ENCODE measurements at regions not wholly inside any gene's neighbourhood (a gene's known extent, or its start where the extent isn't known, plus 50 kb on each side); places are given as distances from the start of the nearest gene placed in this dataset.

DNA sequence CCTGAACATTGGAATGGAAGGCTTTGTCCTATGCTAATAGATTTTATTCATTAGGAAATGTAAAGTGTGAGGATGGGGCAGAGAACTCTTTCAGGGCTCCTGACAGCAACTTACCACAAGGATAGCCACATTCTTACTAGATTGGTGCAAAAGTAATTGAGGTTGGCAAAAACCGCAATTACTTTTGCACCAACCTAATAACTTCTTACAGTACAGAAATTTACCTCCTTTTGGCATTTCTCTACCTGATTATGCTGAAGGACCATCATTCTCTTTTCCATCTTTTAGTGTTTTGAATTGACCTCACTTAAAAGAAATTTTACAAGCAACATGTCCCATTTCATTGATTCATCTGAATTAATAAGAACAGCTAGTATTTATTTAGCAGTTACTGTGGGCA is 109.2 kb upstream of the AP1S2 start:
- intact Hi-C loops (cut with DNase I, micrococcal nuclease): no loop called here
- Mint-ChIP-seq H3K4me1 (ENCODE audit: low read depth) (no peaks in the 10 kb centered on the region), H3K36me3 (ENCODE audit: low read depth) (no peaks in the 10 kb centered on the region), H3K27me3 (no peaks in the 10 kb centered on the region), H3K4me3 (no peak overlapping the region), H3K9me3 (no peaks in the 10 kb centered on the region), H3K27ac (no peak overlapping the region)
- ChIA-PET POLR2A (no interaction called here), CTCF (no interaction called here)
- TF ChIP-seq, protein P1, sequence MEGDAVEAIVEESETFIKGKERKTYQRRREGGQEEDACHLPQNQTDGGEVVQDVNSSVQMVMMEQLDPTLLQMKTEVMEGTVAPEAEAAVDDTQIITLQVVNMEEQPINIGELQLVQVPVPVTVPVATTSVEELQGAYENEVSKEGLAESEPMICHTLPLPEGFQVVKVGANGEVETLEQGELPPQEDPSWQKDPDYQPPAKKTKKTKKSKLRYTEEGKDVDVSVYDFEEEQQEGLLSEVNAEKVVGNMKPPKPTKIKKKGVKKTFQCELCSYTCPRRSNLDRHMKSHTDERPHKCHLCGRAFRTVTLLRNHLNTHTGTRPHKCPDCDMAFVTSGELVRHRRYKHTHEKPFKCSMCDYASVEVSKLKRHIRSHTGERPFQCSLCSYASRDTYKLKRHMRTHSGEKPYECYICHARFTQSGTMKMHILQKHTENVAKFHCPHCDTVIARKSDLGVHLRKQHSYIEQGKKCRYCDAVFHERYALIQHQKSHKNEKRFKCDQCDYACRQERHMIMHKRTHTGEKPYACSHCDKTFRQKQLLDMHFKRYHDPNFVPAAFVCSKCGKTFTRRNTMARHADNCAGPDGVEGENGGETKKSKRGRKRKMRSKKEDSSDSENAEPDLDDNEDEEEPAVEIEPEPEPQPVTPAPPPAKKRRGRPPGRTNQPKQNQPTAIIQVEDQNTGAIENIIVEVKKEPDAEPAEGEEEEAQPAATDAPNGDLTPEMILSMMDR (IDR thresholded peaks at IDR 0.05): no peak
- no peak overlapping the region for H3K4me3 ChIP-seq (ENCODE audit: low read length)
- H3K9me3 ChIP-seq (ENCODE audit: control insufficient read depth in 1 of 2, insufficient read depth in 1 of 2, low read length in 2 of 2): no peaks in the 10 kb centered on the region
- no peaks in the 10 kb centered on the region for H3K27me3 ChIP-seq (ENCODE audit: control insufficient read depth in 1 of 2, insufficient read depth in 2 of 2, low read length in 2 of 2)
- no peak for ATAC-seq (ENCODE audit: poor library complexity)
- no peak overlapping the region for H3K27ac ChIP-seq (ENCODE audit: low read depth in 1 of 2, low read length in 2 of 2)
- no peaks in the 10 kb centered on the region for H3K4me1 ChIP-seq (ENCODE audit: insufficient read depth, low read length)
- no peaks in the 10 kb centered on the region for H3K36me3 ChIP-seq (ENCODE audit: insufficient read depth, low read length)
- DNase-seq: no peak

- Histone ChIP-seq H3K27ac (ENCODE audit: low read depth in 1 of 2, low read length in 2 of 2) (no peak overlapping the region), H3K4me3 (ENCODE audit: low read length) (no peak overlapping the region), H3K27me3 (ENCODE audit: control insufficient read depth in 1 of 2, insufficient read depth in 2 of 2, low read length in 2 of 2) (no peaks in the 10 kb centered on the region), H3K4me1 (ENCODE audit: insufficient read depth, low read length) (no peaks in the 10 kb centered on the region), H3K9me3 (ENCODE audit: control insufficient read depth in 1 of 2, insufficient read depth in 1 of 2, low read length in 2 of 2) (no peaks in the 10 kb centered on the region), H3K36me3 (ENCODE audit: insufficient read depth, low read length) (no peaks in the 10 kb centered on the region)
- Mint-ChIP-seq H3K9me3 (no peaks in the 10 kb centered on the region), H3K27me3 (no peaks in the 10 kb centered on the region), H3K36me3 (ENCODE audit: low read depth) (no peaks in the 10 kb centered on the region), H3K4me3 (no peak overlapping the region), H3K4me1 (ENCODE audit: low read depth) (no peaks in the 10 kb centered on the region), H3K27ac (no peak overlapping the region)
- TF ChIP-seq, protein P1 (IDR thresholded peaks at IDR 0.05): no peak
- intact Hi-C loops (cut with DNase I, micrococcal nuclease): no loop called here
- POLR2A ChIA-PET: no interaction called here
- CTCF ChIA-PET: no interaction called here
- no peak for DNase-seq
- no peak for ATAC-seq (ENCODE audit: poor library complexity)
These were observed 105.6 kb upstream of the AP1S2 start for GRCh38 chrX:15960237-15960636.

DNA sequence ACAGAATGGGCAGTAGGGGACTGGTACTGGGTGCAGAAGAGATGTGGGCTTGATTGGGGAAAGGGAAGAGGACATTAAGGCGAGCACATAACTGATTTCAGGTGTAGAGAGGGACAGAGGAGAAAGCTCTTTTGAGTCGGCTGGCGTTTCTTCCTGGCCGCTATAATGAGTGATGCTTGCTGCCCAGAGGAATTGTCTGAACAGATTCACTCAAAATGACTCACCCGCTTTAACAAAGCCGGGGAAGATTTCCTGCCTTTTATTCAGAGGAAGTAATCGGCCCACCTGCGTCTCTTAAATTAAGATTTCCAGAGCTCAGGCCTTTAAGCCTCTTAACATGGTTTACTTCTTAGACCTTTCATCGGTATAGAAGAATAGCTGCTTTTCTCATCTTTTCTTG is 102.1 kb upstream of the AP1S2 start:
- POLR2A ChIA-PET: no interaction called here

More for the DNA sequence above, 102.1 kb upstream of the AP1S2 start:
- CTCF ChIA-PET: no interaction called here
- no peak overlapping the region for H3K27ac Mint-ChIP-seq
- no peaks in the 10 kb centered on the region for H3K27me3 ChIP-seq (ENCODE audit: control insufficient read depth in 1 of 2, insufficient read depth in 2 of 2, low read length in 2 of 2)
- H3K4me3 ChIP-seq (ENCODE audit: low read length): no peak overlapping the region
- intact Hi-C loops (cut with DNase I, micrococcal nuclease): no loop called here
- H3K27me3 Mint-ChIP-seq: no peaks in the 10 kb centered on the region
- no peak overlapping the region for H3K4me3 Mint-ChIP-seq
- no peaks in the 10 kb centered on the region for H3K36me3 Mint-ChIP-seq (ENCODE audit: low read depth)
- DNase-seq (no peak), ATAC-seq (ENCODE audit: poor library complexity) (no peak)
- TF ChIP-seq, protein P1 (IDR thresholded peaks at IDR 0.05): no peak
- no peaks in the 10 kb centered on the region for H3K4me1 Mint-ChIP-seq (ENCODE audit: low read depth)
- H3K9me3 ChIP-seq (ENCODE audit: control insufficient read depth in 1 of 2, insufficient read depth in 1 of 2, low read length in 2 of 2): no peaks in the 10 kb centered on the region
- H3K27ac ChIP-seq (ENCODE audit: low read depth in 1 of 2, low read length in 2 of 2): no peak overlapping the region
- H3K4me1 ChIP-seq (ENCODE audit: insufficient read depth, low read length): no peaks in the 10 kb centered on the region
- no peaks in the 10 kb centered on the region for H3K9me3 Mint-ChIP-seq
- H3K36me3 ChIP-seq (ENCODE audit: insufficient read depth, low read length): no peaks in the 10 kb centered on the region
